Esophagus muscularis mucosa (tissue), 4 donors: ENCODE measurements at regions not wholly inside any gene's neighbourhood (a gene's known extent, or its start where the extent isn't known, plus 50 kb on each side); places are given as distances from the start of the nearest gene placed in this dataset.

Experiments used
- EP300 ChIP-seq: sonication (generic); formaldehyde crosslinking; IDR thresholded peaks from one replicate; pipeline ENCODE4 v1.6.1; 2017; ENCODE audit warnings: antibody characterized with exemption
- POLR2A ChIP-seq: fragments of 450-650 bp; IDR thresholded peaks from one replicate; pipeline ENCODE4 v1.6.1; 2017; ENCODE audit warnings: antibody characterized with exemption, moderate library complexity, mild to moderate bottlenecking, low read depth
- POLR2AphosphoS5 ChIP-seq, 2 donors: sonication (generic); formaldehyde crosslinking; IDR thresholded peaks; one replicate each; pipeline ENCODE4 v1.6.1; 2017; ENCODE audit warnings: antibody characterized with exemption in 2 of 2
- TF ChIP-seq, protein P1 (sequence below), 3 experiments: fragments of 200-600 bp in 2 of 3; fragments of 450-650 bp in 1 of 3; sonication (generic) in 2 of 3; IDR thresholded peaks; one replicate each; pipeline ENCODE4 v1.5.1; 2017 to 2019; ENCODE audit warnings: antibody characterized with exemption in 3 of 3, mild to moderate bottlenecking in 2 of 3, moderate library complexity in 1 of 3

DNA sequence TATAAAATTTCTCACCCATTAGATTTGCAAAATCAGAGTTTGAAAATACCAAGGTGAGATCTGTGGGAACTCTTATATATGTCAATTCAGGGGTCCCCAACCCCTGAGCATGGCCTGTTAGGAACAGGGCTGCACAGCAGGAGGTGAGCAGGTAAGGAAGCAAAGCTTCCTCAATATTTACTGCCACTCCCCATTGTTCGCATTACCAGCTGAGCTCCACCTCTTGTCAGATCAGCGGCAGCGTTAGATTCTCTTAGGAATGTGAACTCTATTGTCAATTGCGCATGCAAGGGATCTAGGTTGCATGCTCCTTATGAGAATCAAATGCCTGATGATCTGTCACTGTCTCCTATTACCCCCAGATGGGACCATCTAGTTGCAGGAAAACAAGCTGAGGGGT is 376.6 kb downstream of the LMO4 start:
- TF ChIP-seq POLR2AphosphoS5 (IDR thresholded peaks at IDR 0.05) (no peak), EP300 (no peak), POLR2A (no peak)
- TF ChIP-seq, protein P1, sequence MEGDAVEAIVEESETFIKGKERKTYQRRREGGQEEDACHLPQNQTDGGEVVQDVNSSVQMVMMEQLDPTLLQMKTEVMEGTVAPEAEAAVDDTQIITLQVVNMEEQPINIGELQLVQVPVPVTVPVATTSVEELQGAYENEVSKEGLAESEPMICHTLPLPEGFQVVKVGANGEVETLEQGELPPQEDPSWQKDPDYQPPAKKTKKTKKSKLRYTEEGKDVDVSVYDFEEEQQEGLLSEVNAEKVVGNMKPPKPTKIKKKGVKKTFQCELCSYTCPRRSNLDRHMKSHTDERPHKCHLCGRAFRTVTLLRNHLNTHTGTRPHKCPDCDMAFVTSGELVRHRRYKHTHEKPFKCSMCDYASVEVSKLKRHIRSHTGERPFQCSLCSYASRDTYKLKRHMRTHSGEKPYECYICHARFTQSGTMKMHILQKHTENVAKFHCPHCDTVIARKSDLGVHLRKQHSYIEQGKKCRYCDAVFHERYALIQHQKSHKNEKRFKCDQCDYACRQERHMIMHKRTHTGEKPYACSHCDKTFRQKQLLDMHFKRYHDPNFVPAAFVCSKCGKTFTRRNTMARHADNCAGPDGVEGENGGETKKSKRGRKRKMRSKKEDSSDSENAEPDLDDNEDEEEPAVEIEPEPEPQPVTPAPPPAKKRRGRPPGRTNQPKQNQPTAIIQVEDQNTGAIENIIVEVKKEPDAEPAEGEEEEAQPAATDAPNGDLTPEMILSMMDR (IDR thresholded peaks at IDR 0.05): no peak
